NCI-H1092 (cell line): ENCODE measurements at regions not wholly inside any gene's neighbourhood (a gene's known extent, or its start where the extent isn't known, plus 50 kb on each side); places are given as distances from the start of the nearest gene placed in this dataset.
"Not testable (repeated sequence)": the region's sequence is repeated elsewhere in the genome, so short reads cannot be mapped to it uniquely, and the experiment has no call there.

Source experiments
- DNase-seq: peaks from one replicate; lab custom pipeline; 2025; lab: John Stamatoyannopoulos, UW

DNA sequence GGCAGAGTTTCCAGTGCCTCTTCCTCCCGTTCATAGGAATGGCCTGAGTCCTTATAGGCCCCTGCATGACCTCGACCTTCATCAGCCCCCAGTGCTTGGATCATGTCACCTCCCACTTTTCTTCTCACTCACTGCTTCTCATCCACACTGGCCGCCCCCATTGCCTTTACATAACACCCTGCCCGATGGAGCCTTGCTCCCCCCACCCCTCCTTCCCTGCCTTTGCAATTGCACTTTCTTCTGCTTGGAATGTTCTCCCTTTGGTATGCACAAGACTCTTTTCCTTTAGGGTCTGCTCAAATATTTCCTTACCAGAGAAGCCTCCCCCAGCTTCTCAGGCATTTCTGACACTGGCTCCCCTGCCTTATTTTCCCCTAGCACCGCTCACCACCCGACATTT is 125.2 kb upstream of the KCNJ6 start:
- DNase-seq: no peak

- no peak for DNase-seq
Observed at GRCh38 chr21:38042246-38042645, 126.0 kb upstream of the KCNJ6 start.

GRCh38 chr21:38048167-38048566 is 131.9 kb upstream of the KCNJ6 start:
- peak; percentile 97 for DNase-seq

DNA sequence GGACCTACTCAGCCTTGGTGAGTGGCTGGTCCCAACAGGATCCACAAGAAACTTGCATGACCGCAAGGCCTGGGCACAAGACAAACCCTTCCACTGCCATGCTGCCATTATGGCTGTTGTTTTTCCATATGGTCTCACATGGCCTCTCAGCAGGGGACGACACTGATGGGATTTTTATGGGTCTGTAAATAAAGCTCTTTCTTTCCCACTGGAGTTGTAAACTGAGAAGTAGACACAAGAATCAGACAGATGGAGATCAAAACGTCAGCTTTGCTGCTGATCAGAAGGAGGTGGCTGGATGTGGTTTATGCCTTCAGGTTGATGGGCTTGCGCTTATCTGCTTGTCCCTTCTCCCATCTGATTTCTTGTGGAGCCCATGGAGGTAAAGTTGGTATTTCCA is 138.1 kb upstream of the KCNJ6 start:
- peak; percentile 24 for DNase-seq

DNA sequence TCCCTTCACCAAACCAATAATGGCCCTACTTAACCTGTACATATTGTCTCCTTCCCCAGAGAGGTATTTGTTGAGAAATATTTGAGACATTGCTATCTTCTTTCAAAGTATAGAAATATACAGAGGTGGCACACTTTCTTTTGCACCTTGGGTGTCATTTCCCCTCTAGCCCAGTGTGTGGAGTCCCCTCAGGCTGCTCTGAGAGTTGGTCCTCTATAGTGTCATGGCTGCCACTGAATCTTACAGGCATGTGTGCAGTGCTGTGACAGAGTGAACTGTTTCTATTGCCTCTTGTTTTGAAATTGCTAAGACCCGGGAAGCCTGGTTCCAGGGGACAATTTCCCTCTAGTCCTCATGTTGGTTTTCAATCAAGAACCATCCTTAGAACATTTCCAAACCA is 140.2 kb upstream of the KCNJ6 start:
- DNase-seq: no peak

- DNase-seq: no peak
Observed at GRCh38 chr21:38057626-38058025, 141.4 kb upstream of the KCNJ6 start.

- no peak for DNase-seq
Observed at GRCh38 chr21:38060533-38060932, 144.3 kb upstream of the KCNJ6 start.

- no peak for DNase-seq
Observed at GRCh38 chr21:38067086-38067739, 151.0 kb upstream of the KCNJ6 start.

DNA sequence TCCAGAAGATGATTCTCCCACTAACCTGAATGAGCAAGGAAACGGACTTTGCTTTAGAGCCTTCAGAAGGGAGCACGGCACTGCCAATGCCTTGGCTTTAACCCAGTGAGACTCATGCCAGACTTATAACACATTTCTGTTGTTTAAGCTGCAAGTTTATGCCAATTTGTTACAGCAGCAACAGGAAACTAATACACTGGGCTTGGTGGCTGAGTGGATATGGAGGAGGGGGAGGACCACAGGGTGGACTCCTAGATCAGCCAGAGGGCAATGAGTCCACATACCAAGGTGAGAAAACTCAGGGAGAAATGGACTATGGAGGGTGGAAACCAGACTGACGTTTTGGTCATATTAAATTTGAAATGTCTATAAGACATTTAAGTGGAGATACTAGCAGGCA is 156.2 kb upstream of the KCNJ6 start:
- DNase-seq: no peak

- DNase-seq: no peak
Observed at GRCh38 chr21:38075833-38076587, 159.8 kb upstream of the KCNJ6 start.

DNA sequence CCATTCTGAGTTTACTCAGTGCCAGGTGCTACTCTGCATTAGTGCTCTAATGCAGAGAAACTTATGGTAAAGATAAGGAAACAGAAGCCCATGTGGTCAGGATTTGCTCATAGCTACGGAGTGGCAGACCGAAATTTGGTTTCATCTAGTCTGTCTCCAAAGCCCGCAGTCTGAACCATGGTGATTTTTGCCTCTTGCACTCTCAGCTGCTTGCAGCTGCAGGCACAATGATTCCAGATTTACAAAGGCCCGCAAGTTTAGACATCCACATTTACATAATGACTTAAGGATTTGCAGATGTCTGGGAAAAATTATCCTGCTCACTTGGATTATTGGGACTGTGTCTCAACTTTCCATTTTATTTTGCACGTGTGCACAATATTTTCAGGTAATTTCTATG is 161.3 kb upstream of the KCNJ6 start:
- no peak for DNase-seq

GRCh38 chr21:38080888-38081287 is 164.6 kb upstream of the KCNJ6 start:
- no peak for DNase-seq

DNA sequence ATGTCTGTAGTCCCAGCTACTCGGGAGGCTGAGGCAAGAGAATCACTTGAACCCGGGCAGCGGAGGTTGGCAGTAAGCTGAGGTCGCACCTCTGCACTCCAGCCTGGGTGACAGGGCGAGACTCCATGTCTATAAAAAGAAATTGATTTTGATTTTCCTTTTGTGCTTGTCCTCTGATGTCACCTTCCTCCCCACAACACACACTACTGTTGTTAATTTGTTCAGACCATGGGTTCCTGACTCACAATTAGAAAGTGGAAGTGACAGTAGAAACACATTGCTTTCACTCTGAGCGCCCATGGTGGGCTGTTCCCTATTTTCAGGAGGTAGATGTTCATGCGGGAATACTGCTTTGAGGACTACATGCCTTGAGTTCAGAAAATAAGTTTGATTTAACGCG is 165.5 kb upstream of the KCNJ6 start:
- no peak for DNase-seq

DNA sequence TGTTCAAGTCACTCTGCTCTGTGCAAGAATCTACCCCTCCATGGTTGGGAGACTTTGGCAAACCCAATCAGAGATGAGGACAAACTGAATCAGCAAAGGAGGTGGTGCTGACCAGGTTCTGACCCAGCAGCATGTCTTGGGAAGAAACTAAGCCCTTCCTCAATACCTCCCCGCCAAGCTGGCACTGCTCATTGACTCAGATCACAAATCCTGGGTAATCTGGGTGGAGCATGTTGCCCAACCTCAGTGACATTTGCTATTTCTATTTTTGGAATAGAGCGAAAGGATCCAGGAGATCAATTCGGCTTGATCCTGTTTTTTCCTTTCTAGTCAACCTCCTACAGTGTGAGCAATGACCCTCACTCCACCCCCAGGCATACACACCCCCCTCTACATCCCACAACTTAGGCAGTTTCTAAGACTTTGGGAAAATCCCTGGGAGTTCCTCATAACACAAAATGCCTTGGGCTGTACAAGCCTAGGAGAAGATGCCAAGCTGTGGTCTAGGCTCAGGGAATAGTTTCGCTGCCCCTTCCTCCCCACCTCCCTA is 166.8 kb upstream of the KCNJ6 start:
- no peak for DNase-seq

- no peak for DNase-seq
Observed at GRCh38 chr21:38083535-38083934, 167.3 kb upstream of the KCNJ6 start.

GRCh38 chr21:38086580-38086979 is 170.2 kb upstream of the KCNJ15 start:
- DNase-seq: no peak

DNA sequence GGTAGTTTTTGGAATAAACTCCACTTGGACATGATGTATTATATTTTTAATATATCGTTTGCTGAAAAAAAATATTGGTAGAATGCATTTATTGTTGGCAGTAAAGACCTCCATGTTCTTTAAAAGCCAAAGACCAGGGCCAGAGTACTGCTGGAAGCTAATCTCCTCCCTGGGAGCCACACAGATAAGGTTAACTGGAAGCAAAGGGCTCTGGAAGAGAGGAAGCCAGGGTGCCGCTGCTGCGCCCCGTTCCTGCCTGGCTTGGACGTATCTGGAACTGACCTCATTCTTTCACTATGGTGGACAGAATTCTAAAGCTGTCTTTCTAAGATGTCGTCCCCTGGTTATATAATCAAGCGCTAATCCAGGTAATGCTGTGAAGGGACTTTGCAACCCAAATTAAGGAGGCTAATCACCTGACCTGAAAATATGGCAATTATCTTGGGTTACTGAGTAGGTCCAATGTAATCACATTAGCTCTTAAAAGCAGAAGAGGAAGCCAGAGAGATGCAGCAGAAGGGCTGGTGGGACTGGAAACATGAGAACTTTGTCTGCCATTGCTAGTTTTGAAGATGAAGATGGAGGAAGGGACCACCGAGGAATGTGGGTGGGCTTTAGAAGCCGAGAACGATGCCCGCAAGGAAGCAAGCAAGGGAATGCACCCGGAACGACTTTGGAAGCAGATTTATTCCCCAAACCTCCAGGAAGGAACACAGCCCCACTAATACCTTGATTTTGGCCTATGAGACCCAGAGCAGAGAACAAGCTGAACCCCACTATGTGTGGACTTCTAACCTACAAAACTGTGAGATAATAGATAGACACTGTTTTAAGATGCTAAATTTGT is 167.7 kb upstream of the KCNJ15 start:
- no peak for DNase-seq

- no peak for DNase-seq
Observed at GRCh38 chr21:38089763-38090046, 167.1 kb upstream of the KCNJ15 start.

DNA sequence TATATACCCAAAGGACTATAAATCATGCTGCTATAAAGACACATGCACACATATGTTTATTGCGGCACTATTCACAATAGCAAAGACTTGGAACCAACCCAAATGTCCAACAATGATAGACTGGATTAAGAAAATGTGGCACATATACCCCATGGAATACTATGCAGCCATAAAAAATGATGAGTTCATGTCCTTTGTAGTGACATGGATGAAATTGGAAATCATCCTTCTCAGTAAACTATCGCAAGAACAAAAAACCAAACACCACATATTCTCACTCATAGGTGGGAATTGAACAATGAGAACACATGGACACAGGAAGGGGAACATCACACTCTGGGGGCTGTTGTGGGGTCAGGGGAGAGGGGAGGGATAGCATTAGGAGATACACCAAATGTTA is 165.7 kb upstream of the KCNJ15 start:
- not testable (repeated sequence) for DNase-seq

DNA sequence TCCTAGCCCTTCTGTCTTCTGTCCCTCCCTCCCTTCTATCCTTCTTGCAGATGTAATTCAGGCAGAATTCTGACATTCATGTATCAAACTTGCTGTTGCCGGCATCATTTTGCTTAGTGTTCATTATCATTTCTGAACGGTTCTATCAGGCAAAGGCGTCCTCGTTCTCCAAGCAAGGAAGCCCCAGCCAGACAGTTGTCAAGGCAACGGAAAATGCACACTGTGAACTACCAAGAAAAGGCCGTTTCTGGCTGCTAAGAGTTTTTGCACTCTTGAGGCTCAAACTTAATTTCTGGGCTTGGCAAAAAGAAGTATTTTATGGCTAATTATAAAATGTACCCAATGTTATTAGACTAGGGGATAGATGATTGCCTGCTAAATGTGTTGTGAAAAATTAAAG is 164.7 kb upstream of the KCNJ15 start:
- no peak for DNase-seq

DNA sequence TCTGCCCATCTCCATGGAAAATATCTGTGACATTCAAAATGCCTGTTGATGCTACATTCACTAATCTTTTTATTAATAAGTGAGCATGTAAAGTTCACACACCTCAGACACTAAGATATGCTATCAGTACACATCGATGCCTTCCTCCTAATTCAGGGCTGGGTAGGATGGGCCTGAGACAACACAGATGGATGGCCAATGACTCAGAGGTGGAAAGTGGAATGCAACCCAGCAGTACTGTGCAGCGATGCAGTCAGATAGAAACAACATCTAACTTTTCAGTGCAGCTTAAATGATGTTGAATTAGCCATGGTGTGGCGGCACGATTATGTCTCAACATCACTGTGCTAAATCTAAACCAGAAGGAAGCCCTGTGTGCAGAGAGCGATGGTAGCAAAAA is 161.6 kb upstream of the KCNJ15 start:
- DNase-seq: no peak

GRCh38 chr21:38097789-38098188 is 159.0 kb upstream of the KCNJ15 start:
- no peak for DNase-seq

DNA sequence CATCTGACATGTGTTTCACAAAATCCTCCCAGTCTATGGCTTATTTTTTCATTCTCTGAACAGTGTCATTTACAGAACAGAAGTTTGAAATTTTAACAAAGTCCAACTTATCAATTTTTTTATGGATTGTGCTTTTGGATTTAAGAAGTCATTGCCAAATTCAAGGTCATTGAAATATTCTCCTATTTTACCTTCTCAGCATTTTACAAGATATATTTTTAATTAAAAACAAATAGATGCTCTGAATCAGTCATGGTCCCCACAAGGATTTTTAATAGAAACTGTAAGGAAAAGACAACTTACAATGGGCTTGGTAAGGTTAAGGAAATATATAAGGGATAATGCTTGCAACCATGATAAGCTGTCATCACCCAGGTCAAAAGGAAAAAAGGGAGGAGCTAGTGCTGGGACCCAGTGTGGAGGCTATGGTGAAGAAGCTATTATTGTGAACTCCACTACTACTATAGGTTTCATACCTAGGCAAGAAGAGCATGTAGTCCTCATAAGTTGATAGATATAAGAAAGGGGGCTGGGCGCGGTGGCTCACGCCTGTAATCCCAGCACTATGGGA is 144.5 kb upstream of the KCNJ15 start:
- no peak for DNase-seq
